Ovary (tissue), 7 donors: ENCODE measurements at regions not wholly inside any gene's neighbourhood (a gene's known extent, or its start where the extent isn't known, plus 50 kb on each side); places are given as distances from the start of the nearest gene placed in this dataset. TPM values are rescaled to one million over a fixed set of nuclear protein-coding genes. Genes with fewer than 3 reads are reported as not detected.

Experiments
- DNase-seq, 5 donors: peaks; one replicate each; pipeline ENCODE4 v3.0.0-alpha.2; 2019 to 2020
- H3K27ac ChIP-seq, 2 donors: fragments of 200-600 bp; one replicate each; pipeline versions ENCODE4 v1.5.1 to v1.8.0; 2019 to 2022
- H3K27me3 ChIP-seq: fragments of 200-600 bp; one replicate; pipeline ENCODE4 v1.8.0; 2022
- H3K36me3 ChIP-seq: fragments of 200-600 bp; sonication (generic); one replicate; pipeline ENCODE4 v1.5.1; 2019
- H3K4me1 ChIP-seq: one replicate; pipeline ENCODE4 v1.8.1; 2013; ENCODE audit warnings: mild to moderate bottlenecking, moderate library complexity; ENCODE audit not compliant: insufficient read depth
- H3K4me3 ChIP-seq: fragments of 200-600 bp; sonication (generic); one replicate; pipeline ENCODE4 v1.5.1; 2017
- H3K9me3 ChIP-seq, 2 donors: fragments of 200-600 bp in 1 of 2; sonication (generic) in 1 of 2; one replicate each; pipeline versions ENCODE4 v1.5.1 to v1.8.1; 2013 to 2019; ENCODE audit warnings: mild to moderate bottlenecking in 1 of 2, moderate library complexity in 1 of 2
- CTCF ChIP-seq, 3 donors: fragments of 450-650 bp in 2 of 3; fragments of 200-600 bp in 1 of 3; IDR thresholded peaks; one replicate each; pipeline versions ENCODE4 v1.5.1 to v1.8.0; 2016 to 2022; ENCODE audit warnings: antibody characterized with exemption in 3 of 3, mild to moderate bottlenecking in 1 of 3
- EP300 ChIP-seq: sonication (generic); formaldehyde crosslinking; IDR thresholded peaks from one replicate; pipeline ENCODE4 v1.6.1; 2017; ENCODE audit warnings: antibody characterized with exemption
- POLR2A ChIP-seq: fragments of 450-650 bp; IDR thresholded peaks from one replicate; pipeline ENCODE4 v1.6.1; 2017; ENCODE audit warnings: antibody characterized with exemption, mild to moderate bottlenecking, moderate library complexity
- WGBS, 3 donors: extraction: QIAGEN DNeasy Blood & Tissue Kit in 1 of 3; methylation state at CpG; one replicate each; pipeline versions ENCODE4 v1.1.5 to v1.1.7; 2013 to 2017; 5-methylcytosine and 5-hydroxymethylcytosine counted together
- intact Hi-C, 4 donors: fragments of 100-400 bp; cut with DNase I; formaldehyde crosslinking; loops; one replicate each; pipeline versions ENCODE4 v1.11.0 to v1.15.1; 2022 to 2023
- small RNA-seq: library from RNA; depleted of rRNA; stranded (forward); fragments of <200 nt; gene quantifications from one replicate; pipeline ENCODE3, GENCODE V24; 2016
- donor health status: DM: no; HTN: no; CAD: no; lungs with moderate emphysema.
- donor health status: DM: no; HTN: no; CAD: no.
- donor health status: Bipolar disorder and iron deficiency.
- donor health status: DM: no; HTN: no; CAD: no.
- donor health status: DM: yes; HTN: yes; CAD: no.

GRCh38 chr7:142308918-142309317 is 51.1 kb upstream of the PRSS58 start:
- intact Hi-C loops = loop anchor here in 3 of 4 donors (1.0 to 2.0 kb wide), 3 partner anchors 34 to 36 kb away; no protein-coding TSS in a partner anchor
- TF ChIP-seq EP300 (no peak), POLR2A (no peak), CTCF (IDR thresholded peaks at IDR 0.05) (no peak)
- Histone ChIP-seq H3K9me3 (no peaks in the 10 kb centered on the region), H3K4me3 (no peak overlapping the region), H3K36me3 (no peaks in the 10 kb centered on the region), H3K27ac (no peak overlapping the region), H3K4me1 (no peaks in the 10 kb centered on the region), H3K27me3 (no peaks in the 10 kb centered on the region)
- no peak for DNase-seq
- 69 to 75% (median 74%) methylated on average over 3 of the region's 3 CpGs for WGBS, 3 donors

- no peaks in the 10 kb centered on the region for H3K36me3 ChIP-seq
- intact Hi-C loops = loop anchor here in 2 of 4 donors (2.0 kb wide), 2 partner anchors 34 to 36 kb away; no protein-coding TSS in a partner anchor
- H3K27ac ChIP-seq = no peak overlapping the region
- H3K9me3 ChIP-seq = no peaks in the 10 kb centered on the region
- 48 to 77% (median 54%) methylated on average over 4 of the region's 4 CpGs for WGBS, 3 donors
- DNase-seq = no peak
- no peaks in the 10 kb centered on the region for H3K27me3 ChIP-seq
- H3K4me3 ChIP-seq = no peak overlapping the region
- TF ChIP-seq EP300 (no peak), POLR2A (no peak), CTCF (IDR thresholded peaks at IDR 0.05) (no peak)
- no peaks in the 10 kb centered on the region for H3K4me1 ChIP-seq
Observed at GRCh38 chr7:142308326-142308725, 50.5 kb upstream of the PRSS58 start.

Small RNAs in the stretch of these regions (small RNA-seq; reads per million reads assigned to genes)
- gene TRBV5-2 = not detected
- not detected for gene TRBV8-1
- gene TRBV8-2 = not detected
